Tibial nerve (tissue), 4 donors: ENCODE measurements at regions not wholly inside any gene's neighbourhood (a gene's known extent, or its start where the extent isn't known, plus 50 kb on each side); places are given as distances from the start of the nearest gene placed in this dataset.

ENCODE experiments used
- CTCF ChIP-seq, 5 experiments: fragments of 200-600 bp in 3 of 5; fragments of 450-650 bp in 2 of 5; sonication (generic) in 3 of 5; IDR thresholded peaks; one replicate each; pipeline ENCODE4 v1.5.1; 2016 to 2019; ENCODE audit warnings: antibody characterized with exemption in 5 of 5, mild to moderate bottlenecking in 3 of 5, moderate library complexity in 2 of 5
- EP300 ChIP-seq, 2 donors: sonication (generic); formaldehyde crosslinking; IDR thresholded peaks; one replicate each; pipeline ENCODE4 v1.6.1; 2017; ENCODE audit warnings: antibody characterized with exemption in 2 of 2, mild to moderate bottlenecking in 1 of 2

DNA sequence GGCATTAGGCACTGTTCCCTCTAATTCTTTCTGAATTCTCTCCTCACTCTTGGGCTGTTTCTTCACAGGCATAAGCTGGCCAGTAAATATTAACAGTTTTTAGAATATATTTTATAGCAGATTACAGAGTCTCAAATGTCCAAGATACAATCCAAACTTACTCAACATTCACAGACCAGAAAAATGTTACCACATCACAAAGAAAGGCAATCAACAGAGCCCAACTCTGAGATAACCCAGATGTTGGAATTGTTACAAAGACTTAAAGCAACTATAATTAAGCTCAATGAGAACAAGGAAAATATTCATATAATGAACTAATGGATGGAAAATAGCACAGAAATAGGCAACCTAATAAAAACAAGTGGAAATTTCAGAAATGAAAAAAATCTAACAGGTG, 401.1 kb upstream of the RGMB start:
- no peak for TF ChIP-seq CTCF (IDR thresholded peaks at IDR 0.05)
- no peak for TF ChIP-seq EP300 (IDR thresholded peaks at IDR 0.05)
